Keratinocyte (primary cell): ENCODE measurements at regions not wholly inside any gene's neighbourhood (a gene's known extent, or its start where the extent isn't known, plus 50 kb on each side); places are given as distances from the start of the nearest gene placed in this dataset.

Source experiments
- DNase-seq: peaks from one replicate; pipeline ENCODE4 v3.0.0-alpha.2; 2011; ENCODE audit warnings: low read depth, missing footprints, low spot score
- FAIRE-seq: peaks from 2 replicates; lab custom pipeline; 2011; peaks lifted over from hg19 to GRCh38; lab: Jason Lieb, UNC
- H2AFZ ChIP-seq: 2 replicates; pipeline ENCODE4 v1.6.0; 2012; ENCODE audit warnings: low read length, control low read depth, inconsistent platforms; ENCODE audit not compliant: control insufficient read depth
- H3K27ac ChIP-seq: 2 replicates; pipeline ENCODE4 v1.5.1; 2011; ENCODE audit warnings: low read length; ENCODE audit not compliant: control insufficient read depth, insufficient read depth
- H3K27me3 ChIP-seq: 3 replicates; pipeline ENCODE4 v1.6.0; 2011; ENCODE audit warnings: low read length; ENCODE audit not compliant: control insufficient read depth, insufficient read depth; ENCODE audit errors: extremely low read depth
- H3K36me3 ChIP-seq, 2 experiments: 2 replicates in 1 of 2; 3 replicates in 1 of 2; pipeline ENCODE4 v1.5.1; 2011; ENCODE audit warnings: low read length in 2 of 2, mild to moderate bottlenecking in 1 of 2; ENCODE audit not compliant: control insufficient read depth in 2 of 2, insufficient read depth in 2 of 2; ENCODE audit errors: extremely low read depth in 1 of 2
- H3K4me1 ChIP-seq: 3 replicates; pipeline ENCODE4 v1.5.1; 2011; ENCODE audit warnings: low read length; ENCODE audit not compliant: control insufficient read depth, insufficient read depth; ENCODE audit errors: extremely low read depth
- H3K4me2 ChIP-seq: 3 replicates; pipeline ENCODE4 v1.6.0; 2011; ENCODE audit warnings: low read depth, low read length; ENCODE audit not compliant: control insufficient read depth, insufficient read depth; ENCODE audit errors: extremely low read depth
- H3K4me3 ChIP-seq, 3 experiments: fragments of 200-600 bp in 1 of 3; sonication (generic) in 1 of 3; 2 replicates in 2 of 3; 3 replicates in 1 of 3; pipeline ENCODE4 v1.5.1; 2011 to 2016; ENCODE audit warnings: low read length in 3 of 3, mild to moderate bottlenecking in 3 of 3, control low read depth in 2 of 3, inconsistent platforms in 1 of 3, low read depth in 1 of 3, mixed read lengths in 1 of 3, mixed run types in 1 of 3, moderate library complexity in 1 of 3; ENCODE audit not compliant: control insufficient read depth in 2 of 3, insufficient read depth in 2 of 3; ENCODE audit errors: extremely low read depth in 1 of 3
- H3K79me2 ChIP-seq: 2 replicates; pipeline ENCODE4 v1.6.0; 2012; ENCODE audit warnings: low read length; ENCODE audit not compliant: control insufficient read depth, insufficient read depth
- H3K9ac ChIP-seq: 3 replicates; pipeline ENCODE4 v1.6.0; 2011; ENCODE audit warnings: low read length; ENCODE audit not compliant: control insufficient read depth, insufficient read depth; ENCODE audit errors: extremely low read depth
- H3K9me1 ChIP-seq: 3 replicates; pipeline ENCODE4 v1.6.0; 2011; ENCODE audit warnings: low read length; ENCODE audit not compliant: control insufficient read depth, insufficient read depth; ENCODE audit errors: extremely low read depth
- H3K9me3 ChIP-seq: 2 replicates; pipeline ENCODE4 v1.5.1; 2012; ENCODE audit warnings: low read depth, low read length; ENCODE audit not compliant: control insufficient read depth
- H4K20me1 ChIP-seq: 3 replicates; pipeline ENCODE4 v1.6.0; 2011; ENCODE audit warnings: low read length; ENCODE audit not compliant: control insufficient read depth, insufficient read depth; ENCODE audit errors: extremely low read depth
- EZH2 ChIP-seq: IDR thresholded peaks from one replicate; pipeline ENCODE4 v1.6.1; 2012; ENCODE audit warnings: inconsistent platforms, mild to moderate bottlenecking, low read length, moderate library complexity
- dilution Hi-C: fragments of 300-500 bp; cut with MboI; formaldehyde crosslinking; loops from one replicate; pipeline ENCODE4 v1.7.0; 2020; ENCODE audit warnings: low sequenced_read_pairs; ENCODE audit not compliant: extremely low pct_ligation_motif_present
- TF ChIP-seq, protein P1 (sequence below), 3 experiments: IDR thresholded peaks in 1 of 3; conservative IDR thresholded peaks in 1 of 3; optimal IDR thresholded peaks in 1 of 3; 2 replicates in 2 of 3; 3 replicates in 1 of 3; pipeline versions ENCODE3 to v1.5.1; 2011; ENCODE audit warnings: low read length in 3 of 3, mild to moderate bottlenecking in 3 of 3, moderate library complexity in 2 of 3, control low read depth in 1 of 3, inconsistent platforms in 1 of 3; ENCODE audit not compliant: insufficient read depth in 2 of 3; ENCODE audit errors: extremely low read depth in 1 of 3

DNA sequence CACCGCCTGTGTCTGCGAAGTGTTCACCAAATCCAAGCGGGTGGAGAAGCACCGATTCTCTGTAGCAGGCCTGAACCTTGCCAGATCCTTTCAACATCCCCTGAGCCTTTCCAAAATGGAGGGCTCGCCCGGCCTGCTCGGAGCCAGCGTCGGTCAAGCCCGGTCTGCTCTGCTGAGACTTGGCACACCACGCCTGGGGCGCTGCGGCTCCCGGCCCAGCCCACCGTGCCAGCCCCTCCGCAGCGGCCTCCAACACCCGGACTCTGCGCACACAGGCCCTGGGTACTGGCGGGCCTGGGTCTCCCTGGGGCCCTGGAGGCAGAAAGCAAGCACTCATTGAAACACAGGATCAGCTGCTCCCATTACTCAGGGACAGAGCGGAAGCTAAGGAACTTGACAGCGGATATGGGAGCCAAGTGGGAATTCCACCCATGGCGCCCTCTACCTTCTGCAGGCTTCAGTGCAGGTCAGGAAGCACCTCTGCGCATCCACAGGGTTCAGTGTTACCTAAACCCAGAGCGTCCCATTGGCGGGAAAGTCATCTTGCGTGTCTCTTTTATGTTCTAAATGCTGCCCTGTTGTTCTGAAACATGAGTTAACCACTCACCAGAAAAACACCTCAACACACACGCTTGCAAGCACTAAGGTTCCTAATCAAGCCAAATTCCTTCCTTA lies 159.9 kb downstream of the ZBTB18 start:
- Histone ChIP-seq H3K79me2 (no peaks in the 10 kb centered on the region), H3K36me3 (no peaks in the 10 kb centered on the region), H2AFZ (no peak overlapping the region), H3K27ac (no peak overlapping the region), H3K4me2 (no peak overlapping the region), H3K4me1 (no peaks in the 10 kb centered on the region), H3K27me3 (peaks cover 2% of the 10 kb centered on the region), H3K4me3 (no peak overlapping the region), H3K9ac (no peak overlapping the region), H4K20me1 (no peaks in the 10 kb centered on the region), H3K9me1 (no peaks in the 10 kb centered on the region), H3K9me3 (no peaks in the 10 kb centered on the region)
- dilution Hi-C loops: no loop called here
- TF ChIP-seq, protein P1, sequence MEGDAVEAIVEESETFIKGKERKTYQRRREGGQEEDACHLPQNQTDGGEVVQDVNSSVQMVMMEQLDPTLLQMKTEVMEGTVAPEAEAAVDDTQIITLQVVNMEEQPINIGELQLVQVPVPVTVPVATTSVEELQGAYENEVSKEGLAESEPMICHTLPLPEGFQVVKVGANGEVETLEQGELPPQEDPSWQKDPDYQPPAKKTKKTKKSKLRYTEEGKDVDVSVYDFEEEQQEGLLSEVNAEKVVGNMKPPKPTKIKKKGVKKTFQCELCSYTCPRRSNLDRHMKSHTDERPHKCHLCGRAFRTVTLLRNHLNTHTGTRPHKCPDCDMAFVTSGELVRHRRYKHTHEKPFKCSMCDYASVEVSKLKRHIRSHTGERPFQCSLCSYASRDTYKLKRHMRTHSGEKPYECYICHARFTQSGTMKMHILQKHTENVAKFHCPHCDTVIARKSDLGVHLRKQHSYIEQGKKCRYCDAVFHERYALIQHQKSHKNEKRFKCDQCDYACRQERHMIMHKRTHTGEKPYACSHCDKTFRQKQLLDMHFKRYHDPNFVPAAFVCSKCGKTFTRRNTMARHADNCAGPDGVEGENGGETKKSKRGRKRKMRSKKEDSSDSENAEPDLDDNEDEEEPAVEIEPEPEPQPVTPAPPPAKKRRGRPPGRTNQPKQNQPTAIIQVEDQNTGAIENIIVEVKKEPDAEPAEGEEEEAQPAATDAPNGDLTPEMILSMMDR (optimal IDR thresholded peaks at IDR 0.05 in 1 of 3, IDR thresholded peaks at IDR 0.05 in 1 of 3, conservative IDR thresholded peaks at IDR 0.05 in 1 of 3; ENCODE audit: extremely low read depth in 1 of 3, insufficient read depth in 2 of 3, low read length in 3 of 3): peak; percentile 50 to 63 (median 56)
- TF ChIP-seq EZH2: no peak
- DNase-seq (no peak), FAIRE-seq (no peak)

DNA sequence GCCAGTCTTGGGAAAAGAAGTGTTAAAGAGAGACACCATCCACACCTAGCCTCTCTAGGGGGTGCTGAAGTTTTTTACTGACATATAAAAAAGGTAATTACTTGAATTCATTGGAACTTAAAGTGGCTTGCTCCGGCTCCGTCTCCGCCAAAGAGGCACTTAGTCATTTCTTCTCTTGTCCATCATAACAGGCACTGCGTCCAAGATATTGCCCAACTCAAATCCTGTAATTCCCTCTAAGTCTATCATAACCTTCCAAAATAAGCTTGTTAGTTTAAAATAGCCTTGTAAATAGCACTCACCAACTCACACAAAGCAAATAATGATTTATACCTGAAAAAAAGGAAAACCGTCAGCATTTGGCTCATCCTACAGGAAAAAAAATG lies 160.5 kb downstream of the ZBTB18 start:
- TF ChIP-seq, protein P1 (optimal IDR thresholded peaks at IDR 0.05 in 1 of 3, IDR thresholded peaks at IDR 0.05 in 1 of 3, conservative IDR thresholded peaks at IDR 0.05 in 1 of 3; ENCODE audit: extremely low read depth in 1 of 3, insufficient read depth in 2 of 3, low read length in 3 of 3): no peak
- no peak for TF ChIP-seq EZH2
- dilution Hi-C loops: no loop called here
- no peak for FAIRE-seq
- Histone ChIP-seq H3K9me3 (no peaks in the 10 kb centered on the region), H4K20me1 (no peaks in the 10 kb centered on the region), H3K4me3 (no peak overlapping the region), H3K36me3 (no peaks in the 10 kb centered on the region), H3K27ac (no peak overlapping the region), H3K9ac (no peak overlapping the region), H2AFZ (no peak overlapping the region), H3K4me2 (no peak overlapping the region), H3K4me1 (no peaks in the 10 kb centered on the region), H3K79me2 (no peaks in the 10 kb centered on the region), H3K27me3 (peaks cover 2% of the 10 kb centered on the region), H3K9me1 (no peaks in the 10 kb centered on the region)
- no peak for DNase-seq
